ENCODE measurements at regions not wholly inside any gene's neighbourhood (a gene's known extent, or its start where the extent isn't known, plus 50 kb on each side); places are given as distances from the start of the nearest gene placed in this dataset.

- H3K36me3 ChIP-seq (ENCODE audit: control insufficient read depth in 2 of 2, extremely low read depth in 1 of 2, insufficient read depth in 2 of 2, low read length in 2 of 2): no peaks in the 10 kb centered on the region
- H3K27ac ChIP-seq (ENCODE audit: control insufficient read depth, insufficient read depth, low read length): no peak overlapping the region
- H3K9me3 ChIP-seq (ENCODE audit: control insufficient read depth, low read depth, low read length): no peaks in the 10 kb centered on the region
- H3K4me1 ChIP-seq (ENCODE audit: control insufficient read depth, extremely low read depth, insufficient read depth, low read length): no peaks in the 10 kb centered on the region
- H3K79me2 ChIP-seq (ENCODE audit: control insufficient read depth, insufficient read depth, low read length): no peaks in the 10 kb centered on the region
- no peak for TF ChIP-seq CTCF (optimal IDR thresholded peaks at IDR 0.05 in 1 of 3, IDR thresholded peaks at IDR 0.05 in 1 of 3, conservative IDR thresholded peaks at IDR 0.05 in 1 of 3; ENCODE audit: extremely low read depth in 1 of 3, insufficient read depth in 2 of 3, low read length in 3 of 3)
- no peak for TF ChIP-seq EZH2 (IDR thresholded peaks at IDR 0.05; ENCODE audit: low read length)
- no peaks in the 10 kb centered on the region for H4K20me1 ChIP-seq (ENCODE audit: control insufficient read depth, extremely low read depth, insufficient read depth, low read length)
- H3K4me2 ChIP-seq (ENCODE audit: control insufficient read depth, extremely low read depth, insufficient read depth, low read depth, low read length): no peak overlapping the region
- FAIRE-seq (no peak), DNase-seq (ENCODE audit: low read depth, low spot score) (no peak)
- H3K9ac ChIP-seq (ENCODE audit: control insufficient read depth, extremely low read depth, insufficient read depth, low read length): no peak overlapping the region
- dilution Hi-C loops (cut with MboI; ENCODE audit: extremely low pct_ligation_motif_present, low sequenced_read_pairs): no loop called here
- no peak overlapping the region for H3K4me3 ChIP-seq (ENCODE audit: control insufficient read depth in 2 of 3, extremely low read depth in 1 of 3, insufficient read depth in 2 of 3, low read depth in 1 of 3, low read length in 3 of 3)
- no peaks in the 10 kb centered on the region for H3K9me1 ChIP-seq (ENCODE audit: control insufficient read depth, extremely low read depth, insufficient read depth, low read length)
- H3K27me3 ChIP-seq (ENCODE audit: control insufficient read depth, extremely low read depth, insufficient read depth, low read length): no peaks in the 10 kb centered on the region
- no peak overlapping the region for H2AFZ ChIP-seq (ENCODE audit: control insufficient read depth, low read length)
These were observed 405.6 kb downstream of the SPRY1 start for GRCh38 chr4:123802082-123802645.

DNA sequence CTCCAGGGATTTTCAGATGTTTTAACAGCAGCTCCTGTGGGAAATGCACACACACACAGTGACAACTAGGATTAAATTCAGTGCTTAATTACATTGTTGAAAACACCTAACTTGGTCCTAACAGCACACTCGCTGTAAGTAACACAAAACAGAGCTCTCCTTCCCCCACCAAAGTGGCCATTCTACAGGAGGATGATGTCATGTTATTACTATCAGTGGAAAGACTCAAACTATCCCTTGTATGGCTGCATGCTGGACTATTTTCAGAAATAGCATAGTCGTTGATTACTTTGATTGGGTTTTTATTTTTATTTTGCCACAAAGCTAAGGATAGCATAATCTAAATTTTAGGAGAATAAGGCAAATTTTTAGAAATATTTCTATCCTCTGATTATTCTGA is 406.3 kb downstream of the SPRY1 start:
- dilution Hi-C loops (cut with MboI; ENCODE audit: extremely low pct_ligation_motif_present, low sequenced_read_pairs): no loop called here
- FAIRE-seq: no peak

More for the DNA sequence above, 406.3 kb downstream of the SPRY1 start:
- no peak overlapping the region for H2AFZ ChIP-seq (ENCODE audit: control insufficient read depth, low read length)
- TF ChIP-seq CTCF (optimal IDR thresholded peaks at IDR 0.05 in 1 of 3, IDR thresholded peaks at IDR 0.05 in 1 of 3, conservative IDR thresholded peaks at IDR 0.05 in 1 of 3; ENCODE audit: extremely low read depth in 1 of 3, insufficient read depth in 2 of 3, low read length in 3 of 3) (no peak), EZH2 (IDR thresholded peaks at IDR 0.05; ENCODE audit: low read length) (no peak)
- no peaks in the 10 kb centered on the region for H3K4me1 ChIP-seq (ENCODE audit: control insufficient read depth, extremely low read depth, insufficient read depth, low read length)
- no peaks in the 10 kb centered on the region for H3K36me3 ChIP-seq (ENCODE audit: control insufficient read depth in 2 of 2, extremely low read depth in 1 of 2, insufficient read depth in 2 of 2, low read length in 2 of 2)
- H3K9me1 ChIP-seq (ENCODE audit: control insufficient read depth, extremely low read depth, insufficient read depth, low read length): no peaks in the 10 kb centered on the region
- H3K27ac ChIP-seq (ENCODE audit: control insufficient read depth, insufficient read depth, low read length): no peak overlapping the region
- no peak overlapping the region for H3K4me3 ChIP-seq (ENCODE audit: control insufficient read depth in 2 of 3, extremely low read depth in 1 of 3, insufficient read depth in 2 of 3, low read depth in 1 of 3, low read length in 3 of 3)
- no peaks in the 10 kb centered on the region for H3K9me3 ChIP-seq (ENCODE audit: control insufficient read depth, low read depth, low read length)
- no peaks in the 10 kb centered on the region for H3K79me2 ChIP-seq (ENCODE audit: control insufficient read depth, insufficient read depth, low read length)
- H3K9ac ChIP-seq (ENCODE audit: control insufficient read depth, extremely low read depth, insufficient read depth, low read length): no peak overlapping the region
- no peaks in the 10 kb centered on the region for H3K27me3 ChIP-seq (ENCODE audit: control insufficient read depth, extremely low read depth, insufficient read depth, low read length)
- no peak for DNase-seq (ENCODE audit: low read depth, low spot score)
- H4K20me1 ChIP-seq (ENCODE audit: control insufficient read depth, extremely low read depth, insufficient read depth, low read length): no peaks in the 10 kb centered on the region
- H3K4me2 ChIP-seq (ENCODE audit: control insufficient read depth, extremely low read depth, insufficient read depth, low read depth, low read length): no peak overlapping the region
